Lower leg skin (tissue), 4 donors: ENCODE measurements at regions not wholly inside any gene's neighbourhood (a gene's known extent, or its start where the extent isn't known, plus 50 kb on each side); places are given as distances from the start of the nearest gene placed in this dataset.

ENCODE experiments used
- DNase-seq, 2 donors: peaks; one replicate each; pipeline ENCODE4 v3.0.0-alpha.2; 2019; ENCODE audit warnings: low spot score in 2 of 2
- H3K4me3 ChIP-seq: fragments of 200-600 bp; sonication (generic); 2 replicates; pipeline ENCODE4 v1.5.1; 2017; ENCODE audit warnings: mild to moderate bottlenecking, low read depth; ENCODE audit not compliant: poor library complexity, severe bottlenecking
- POLR2A ChIP-seq, 2 donors: fragments of 450-650 bp; IDR thresholded peaks; one replicate each; pipeline ENCODE4 v1.6.1; 2016 to 2017; ENCODE audit warnings: antibody characterized with exemption in 2 of 2, mild to moderate bottlenecking in 1 of 2, moderate library complexity in 1 of 2
- WGBS, 2 donors: methylation state at CpG; one replicate each; pipeline ENCODE4 v1.1.5; 2018; 5-methylcytosine and 5-hydroxymethylcytosine counted together
- intact Hi-C: fragments of 100-400 bp; cut with DNase I; formaldehyde crosslinking; loops from one replicate; pipeline ENCODE4 v1.15.0; 2023; ENCODE audit warnings: low total_unique reads
- TF ChIP-seq, protein P1 (sequence below), 3 donors: fragments of 450-650 bp; IDR thresholded peaks; one replicate each; pipeline ENCODE4 v1.5.1; 2016; ENCODE audit warnings: antibody characterized with exemption in 3 of 3, mild to moderate bottlenecking in 3 of 3, moderate library complexity in 2 of 3

GRCh38 chr2:21945658-21946057, 821.9 kb downstream of the TDRD15 start:
- TF ChIP-seq, protein P1, sequence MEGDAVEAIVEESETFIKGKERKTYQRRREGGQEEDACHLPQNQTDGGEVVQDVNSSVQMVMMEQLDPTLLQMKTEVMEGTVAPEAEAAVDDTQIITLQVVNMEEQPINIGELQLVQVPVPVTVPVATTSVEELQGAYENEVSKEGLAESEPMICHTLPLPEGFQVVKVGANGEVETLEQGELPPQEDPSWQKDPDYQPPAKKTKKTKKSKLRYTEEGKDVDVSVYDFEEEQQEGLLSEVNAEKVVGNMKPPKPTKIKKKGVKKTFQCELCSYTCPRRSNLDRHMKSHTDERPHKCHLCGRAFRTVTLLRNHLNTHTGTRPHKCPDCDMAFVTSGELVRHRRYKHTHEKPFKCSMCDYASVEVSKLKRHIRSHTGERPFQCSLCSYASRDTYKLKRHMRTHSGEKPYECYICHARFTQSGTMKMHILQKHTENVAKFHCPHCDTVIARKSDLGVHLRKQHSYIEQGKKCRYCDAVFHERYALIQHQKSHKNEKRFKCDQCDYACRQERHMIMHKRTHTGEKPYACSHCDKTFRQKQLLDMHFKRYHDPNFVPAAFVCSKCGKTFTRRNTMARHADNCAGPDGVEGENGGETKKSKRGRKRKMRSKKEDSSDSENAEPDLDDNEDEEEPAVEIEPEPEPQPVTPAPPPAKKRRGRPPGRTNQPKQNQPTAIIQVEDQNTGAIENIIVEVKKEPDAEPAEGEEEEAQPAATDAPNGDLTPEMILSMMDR (IDR thresholded peaks at IDR 0.05) = no peak
- no peak for TF ChIP-seq POLR2A (IDR thresholded peaks at IDR 0.05)
- H3K4me3 ChIP-seq = no peak overlapping the region
- no peak for DNase-seq
- WGBS, 2 donors = 67 to 70% methylated on average over 3 of the region's 3 CpGs
- intact Hi-C loops = no loop called here

GRCh38 chr2:21947046-21947445, 823.3 kb downstream of the TDRD15 start:
- intact Hi-C loops = no loop called here
- no peak overlapping the region for H3K4me3 ChIP-seq
- 70 to 73% methylated on average over 6 of the region's 6 CpGs for WGBS, 2 donors
- no peak for DNase-seq
- TF ChIP-seq POLR2A (IDR thresholded peaks at IDR 0.05) = no peak
- TF ChIP-seq, protein P1 (IDR thresholded peaks at IDR 0.05) = no peak

- intact Hi-C loops = no loop called here
- H3K4me3 ChIP-seq = no peak overlapping the region
- 65 to 82% methylated on average over 5 of the region's 5 CpGs for WGBS, 2 donors
These were observed 842.4 kb downstream of the TDRD15 start for GRCh38 chr2:21966139-21966538.

DNA sequence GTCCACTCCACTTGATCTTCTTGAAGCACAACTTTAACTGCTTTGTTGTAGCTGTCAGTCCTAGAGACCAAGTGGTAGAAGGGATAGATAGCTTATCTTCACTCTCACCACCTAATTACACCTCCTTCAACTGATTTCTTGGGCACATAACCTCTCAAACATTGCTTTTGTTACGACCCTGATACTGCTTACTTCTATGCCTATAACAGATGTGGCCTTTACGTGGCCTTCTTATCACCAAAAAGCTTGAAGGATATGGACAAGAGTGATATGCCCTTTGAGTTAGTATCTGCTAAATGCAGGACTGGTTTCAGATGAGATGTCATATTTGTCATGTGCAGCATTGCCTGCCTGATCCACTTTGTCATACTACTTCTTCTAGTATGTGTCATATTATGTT, 847.2 kb downstream of the TDRD15 start:
- intact Hi-C loops = no loop called here
- no peak overlapping the region for H3K4me3 ChIP-seq
- TF ChIP-seq, protein P1 (IDR thresholded peaks at IDR 0.05) = no peak
- no peak for TF ChIP-seq POLR2A (IDR thresholded peaks at IDR 0.05)
- WGBS, 2 donors = 74 to 89% methylated on average over 2 of the region's 2 CpGs
- DNase-seq = no peak

More at GRCh38 chr2:21966139-21966538, 842.4 kb downstream of the TDRD15 start:
- no peak for DNase-seq
- TF ChIP-seq, protein P1 (IDR thresholded peaks at IDR 0.05) = no peak
- no peak for TF ChIP-seq POLR2A (IDR thresholded peaks at IDR 0.05)

GRCh38 chr2:21972586-21972985, 848.8 kb downstream of the TDRD15 start:
- no peak for DNase-seq
- H3K4me3 ChIP-seq = no peak overlapping the region
- WGBS, 2 donors = 35 to 41% methylated on average over 4 of the region's 4 CpGs
- intact Hi-C loops = no loop called here
- TF ChIP-seq, protein P1 (IDR thresholded peaks at IDR 0.05) = no peak
- TF ChIP-seq POLR2A (IDR thresholded peaks at IDR 0.05) = no peak

DNA sequence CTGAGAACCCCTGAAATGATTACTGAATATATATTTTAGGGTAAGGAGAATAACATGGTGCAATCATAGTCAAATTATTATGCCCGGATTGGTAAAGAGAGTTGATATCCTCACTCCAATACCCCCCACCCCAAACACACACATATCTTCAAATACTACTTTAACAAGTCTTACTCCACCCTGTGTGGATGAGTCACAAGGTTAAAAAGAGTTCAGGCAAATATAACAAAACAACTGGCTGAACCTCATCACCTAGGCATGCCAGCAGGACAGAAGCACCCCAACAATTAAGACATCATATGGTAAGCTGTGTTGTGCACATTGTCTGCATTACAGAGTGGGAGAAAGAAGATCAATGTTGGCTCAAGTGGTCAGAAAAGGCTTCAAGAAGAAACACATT, 857.4 kb downstream of the TDRD15 start:
- TF ChIP-seq POLR2A (IDR thresholded peaks at IDR 0.05) = no peak
- TF ChIP-seq, protein P1 (IDR thresholded peaks at IDR 0.05) = no peak
- WGBS, 2 donors = 83 to 84% methylated on average over 1 of the region's 1 CpG
- H3K4me3 ChIP-seq = no peak overlapping the region
- intact Hi-C loops = loop anchor here (5.0 kb wide), 1 partner anchor 776 kb away; no protein-coding TSS in a partner anchor
- DNase-seq = no peak
